HEK293T (cell line): ENCODE measurements at regions not wholly inside any gene's neighbourhood (a gene's known extent, or its start where the extent isn't known, plus 50 kb on each side); places are given as distances from the start of the nearest gene placed in this dataset.

Experiments used
- CTBP1 ChIP-seq: fragments of 450-650 bp; IDR thresholded peaks from 2 replicates; pipeline ENCODE4 v1.6.1; 2016; ENCODE audit warnings: borderline replicate concordance
- ELF4 ChIP-seq: fragments of 450-650 bp; IDR thresholded peaks from 2 replicates; pipeline ENCODE4 v1.6.1; 2017; ENCODE audit warnings: antibody characterized with exemption
- FOXA1 ChIP-seq: fragments of 450-650 bp; IDR thresholded peaks from 2 replicates; pipeline ENCODE4 v1.6.1; 2016; ENCODE audit warnings: mild to moderate bottlenecking
- NFRKB ChIP-seq: fragments of 450-650 bp; IDR thresholded peaks from 2 replicates; pipeline ENCODE4 v1.6.1; 2016; ENCODE audit warnings: mild to moderate bottlenecking, moderate library complexity
- SP1 ChIP-seq: fragments of 450-650 bp; IDR thresholded peaks from 2 replicates; pipeline ENCODE4 v1.6.1; 2017
- SUZ12 ChIP-seq: fragments of 450-650 bp; IDR thresholded peaks from 2 replicates; pipeline ENCODE4 v1.6.1; 2016; ENCODE audit warnings: mild to moderate bottlenecking

- TF ChIP-seq ELF4 (no peak), CTBP1 (no peak), NFRKB (no peak), SUZ12 (no peak), SP1 (no peak), FOXA1 (no peak)
These were observed 581.0 kb downstream of the REEP3 start for GRCh38 chr10:64102264-64102633.
